ENCODE measurements at regions not wholly inside any gene's neighbourhood (a gene's known extent, or its start where the extent isn't known, plus 50 kb on each side); places are given as distances from the start of the nearest gene placed in this dataset.

GRCh38 chr3:193879099-193879863 is 256.7 kb upstream of the HES1 start:
- DNase-seq, result no peak

- no peak for DNase-seq
These were observed 256.1 kb upstream of the HES1 start for GRCh38 chr3:193879864-193880242.

GRCh38 chr3:193882091-193882490 is 253.9 kb upstream of the HES1 start:
- no peak for DNase-seq

GRCh38 chr3:193883551-193883950 is 252.4 kb upstream of the HES1 start:
- no peak for DNase-seq

GRCh38 chr3:193884027-193884426 is 251.9 kb upstream of the HES1 start:
- no peak for DNase-seq

- no peak for DNase-seq
These were observed 251.3 kb upstream of the HES1 start for GRCh38 chr3:193884652-193885051.

- DNase-seq, result no peak
These were observed 250.1 kb upstream of the HES1 start for GRCh38 chr3:193885832-193886231.

- DNase-seq, result no peak
These were observed 245.7 kb upstream of the HES1 start for GRCh38 chr3:193890016-193890897.

- no peak for DNase-seq
These were observed 241.7 kb upstream of the HES1 start for GRCh38 chr3:193894121-193894863.

GRCh38 chr3:193895409-193895808 is 240.5 kb upstream of the HES1 start:
- no peak for DNase-seq

- DNase-seq, result no peak
These were observed 239.5 kb upstream of the HES1 start for GRCh38 chr3:193896419-193896818.

- no peak for DNase-seq
These were observed 238.7 kb upstream of the HES1 start for GRCh38 chr3:193897288-193897687.

- DNase-seq, result no peak
These were observed 238.2 kb upstream of the HES1 start for GRCh38 chr3:193897731-193898180.

- no peak for DNase-seq
These were observed 236.9 kb upstream of the HES1 start for GRCh38 chr3:193899001-193899400.

GRCh38 chr3:193901007-193901406 is 234.9 kb upstream of the HES1 start:
- no peak for DNase-seq

- DNase-seq, result no peak
These were observed 233.1 kb upstream of the HES1 start for GRCh38 chr3:193902607-193903511.

- DNase-seq, result no peak
These were observed 232.5 kb upstream of the HES1 start for GRCh38 chr3:193903512-193903817.

GRCh38 chr3:193903966-193904365 is 232.0 kb upstream of the HES1 start:
- no peak for DNase-seq

- no peak for DNase-seq
These were observed 230.2 kb upstream of the HES1 start for GRCh38 chr3:193905541-193906396.

GRCh38 chr3:193906849-193907410 is 229.0 kb upstream of the HES1 start:
- no peak for DNase-seq

GRCh38 chr3:193908181-193908744 is 227.7 kb upstream of the HES1 start:
- no peak for DNase-seq
